GM12878 (cell line): ENCODE measurements at regions not wholly inside any gene's neighbourhood (a gene's known extent, or its start where the extent isn't known, plus 50 kb on each side); places are given as distances from the start of the nearest gene placed in this dataset.

Experiments used
- ATAC-seq: fragments of 200-7000 bp; cut with Tn5 transposase; 3 replicates; pipeline ENCODE4 v1.9.1; 2020; ENCODE audit warnings: mild to moderate bottlenecking, moderate library complexity
- BruUV-seq: library from RNA; stranded (reverse); fragments of 400-500 nt; replicated peaks from 2 replicates; lab custom pipeline; 2021; lab: Mats Ljungman, UMichigan
- CTCF ChIA-PET: fragments of 300-600 bp; sonication (Branson Sonifier 250); formaldehyde crosslinking; extraction: SDS; loops from one replicate; lab custom pipeline; 2021; ENCODE audit warnings: inconsistent platforms; lab: Yijun Ruan, JAX
- POLR2A ChIA-PET: fragments of 350-600 bp; formaldehyde crosslinking; extraction: SDS; loops from one replicate; lab custom pipeline; 2021; ENCODE audit warnings: inconsistent platforms; lab: Charles Lee
- RAD21 ChIA-PET: fragments of 300-600 bp; sonication (Branson Sonifier 250); formaldehyde crosslinking; loops from one replicate; lab custom pipeline; 2023; ENCODE audit warnings: antibody characterized with exemption; ENCODE audit not compliant: unreplicated experiment; lab: Charles Lee
- SMC1A ChIA-PET: fragments of 300-600 bp; sonication (Branson Sonifier 250); formaldehyde crosslinking; loops from one replicate; lab custom pipeline; 2023; ENCODE audit not compliant: unreplicated experiment, uncharacterized antibody; lab: Charles Lee
- DNase-seq: peaks from one replicate; pipeline ENCODE4 v3.0.0-alpha.2; 2011; ENCODE audit warnings: low read depth, low spot score
- FAIRE-seq: peaks from 3 replicates; lab custom pipeline; 2011; peaks lifted over from hg19 to GRCh38; lab: Jason Lieb, UNC
- H2AFZ ChIP-seq: 2 replicates; pipeline ENCODE4 v1.6.0; 2011; ENCODE audit warnings: low read depth, low read length, control low read depth; ENCODE audit not compliant: control insufficient read depth
- H3K27ac ChIP-seq: 2 replicates; pipeline ENCODE4 v1.5.1; 2011; ENCODE audit warnings: control low read depth; ENCODE audit not compliant: control insufficient read depth, insufficient read depth
- H3K27me3 ChIP-seq, 2 experiments: replicated peaks in 1 of 2; 2 replicates each; pipeline versions ENCODE4 v1.6.0 to v1.6.1; 2011; ENCODE audit warnings: low read length in 1 of 2; ENCODE audit not compliant: control insufficient read depth in 2 of 2, insufficient read depth in 2 of 2
- H3K36me3 ChIP-seq, 2 experiments: 2 replicates each; pipeline ENCODE4 v1.5.1; 2011; ENCODE audit warnings: low read length in 1 of 2; ENCODE audit not compliant: control insufficient read depth in 2 of 2, insufficient read depth in 2 of 2
- H3K4me1 ChIP-seq: 2 replicates; pipeline ENCODE4 v1.6.1; 2011; ENCODE audit warnings: mild to moderate bottlenecking, low read length, moderate library complexity, mixed read lengths; ENCODE audit not compliant: control insufficient read depth, insufficient read depth
- H3K4me2 ChIP-seq: 2 replicates; pipeline ENCODE4 v1.6.0; 2011; ENCODE audit warnings: control low read depth; ENCODE audit not compliant: control insufficient read depth, insufficient read depth
- H3K4me3 ChIP-seq: fragments of 200-600 bp; sonication (generic); 2 replicates; pipeline ENCODE4 v1.5.1; 2016
- H3K79me2 ChIP-seq: 2 replicates; pipeline ENCODE4 v1.6.0; 2011; ENCODE audit warnings: low read length; ENCODE audit not compliant: control insufficient read depth, insufficient read depth
- H3K9ac ChIP-seq: 2 replicates; pipeline ENCODE4 v1.8.0; 2011; ENCODE audit warnings: low read length, control low read depth, mixed read lengths; ENCODE audit not compliant: control insufficient read depth, insufficient read depth
- H3K9me3 ChIP-seq: replicated peaks from 3 replicates; pipeline ENCODE4 v1.5.1; 2011; ENCODE audit warnings: mild to moderate bottlenecking, low read length; ENCODE audit not compliant: control insufficient read depth, insufficient read depth
- H4K20me1 ChIP-seq: 2 replicates; pipeline ENCODE4 v1.6.0; 2011; ENCODE audit not compliant: control insufficient read depth, insufficient read depth
- CBX3 ChIP-seq: fragments of 200-600 bp; sonication (generic); IDR thresholded peaks from 2 replicates; pipeline ENCODE4 v1.6.1; 2016; ENCODE audit warnings: low read depth, borderline replicate concordance
- CHD4 ChIP-seq: fragments of 200-600 bp; sonication (generic); IDR thresholded peaks from 2 replicates; pipeline ENCODE4 v1.6.1; 2016; ENCODE audit warnings: mild to moderate bottlenecking
- FOXK2 ChIP-seq: fragments of 450-650 bp; IDR thresholded peaks from 2 replicates; pipeline ENCODE4 v1.6.1; 2017; ENCODE audit warnings: mild to moderate bottlenecking, moderate library complexity
- JUNB ChIP-seq: IDR thresholded peaks from 2 replicates; pipeline ENCODE4 v1.6.1; 2016; ENCODE audit warnings: antibody characterized with exemption, mild to moderate bottlenecking
- MEF2A ChIP-seq: IDR thresholded peaks from 2 replicates; pipeline ENCODE4 v1.6.1; 2011; ENCODE audit warnings: low read depth, mild to moderate bottlenecking, low read length, moderate library complexity; ENCODE audit not compliant: insufficient read depth
- PAX8 ChIP-seq: fragments of 450-650 bp; IDR thresholded peaks from 2 replicates; pipeline ENCODE4 v1.6.1; 2017; ENCODE audit warnings: mild to moderate bottlenecking, moderate library complexity
- SREBF2 ChIP-seq: IDR thresholded peaks from 2 replicates; pipeline ENCODE4 v1.6.1; 2012; ENCODE audit warnings: mild to moderate bottlenecking, low read length
- TARDBP ChIP-seq: IDR thresholded peaks from 2 replicates; pipeline ENCODE4 v1.6.1; 2016; ENCODE audit warnings: borderline replicate concordance
- TBL1XR1 ChIP-seq: IDR thresholded peaks from 2 replicates; pipeline ENCODE4 v1.6.1; 2012; ENCODE audit warnings: low read depth, low read length, improper control_type of control experiment
- TCF12 ChIP-seq: IDR thresholded peaks from 2 replicates; pipeline ENCODE4 v1.6.1; 2011; ENCODE audit warnings: low read depth, mild to moderate bottlenecking, low read length
- TCF7 ChIP-seq: IDR thresholded peaks from 2 replicates; pipeline ENCODE4 v1.6.1; 2014; ENCODE audit warnings: antibody characterized with exemption, borderline replicate concordance
- YBX1 ChIP-seq: fragments of 450-650 bp; IDR thresholded peaks from 2 replicates; pipeline ENCODE4 v1.6.1; 2016; ENCODE audit warnings: antibody characterized with exemption
- ZNF207 ChIP-seq: fragments of 450-650 bp; IDR thresholded peaks from 2 replicates; pipeline ENCODE4 v1.6.1; 2014; ENCODE audit warnings: antibody characterized with exemption, mild to moderate bottlenecking, borderline replicate concordance
- ZNF217 ChIP-seq: fragments of 450-650 bp; IDR thresholded peaks from 2 replicates; pipeline ENCODE4 v1.6.1; 2017; ENCODE audit warnings: antibody characterized with exemption, mild to moderate bottlenecking
- in situ Hi-C: fragments of 300-500 bp; cut with MboI; formaldehyde crosslinking; loops from 9 replicates; pipeline ENCODE4 v1.14.3; 2018; ENCODE audit warnings: mixed read lengths
- intact Hi-C: fragments of 100-400 bp; cut with micrococcal nuclease; formaldehyde crosslinking; loops from one replicate; pipeline ENCODE4 v1.14.2; 2022; ENCODE audit not compliant: unreplicated experiment
- TF ChIP-seq, protein P1 (sequence below): fragments of 450-650 bp; IDR thresholded peaks from 2 replicates; pipeline ENCODE4 v1.6.1; 2018; ENCODE audit warnings: mild to moderate bottlenecking, low read depth, moderate library complexity; ENCODE audit not compliant: partially characterized antibody
- TF ChIP-seq, protein P2 (sequence below): fragments of 450-650 bp; conservative IDR thresholded peaks from 2 replicates; pipeline ENCODE4 v1.6.1; 2017; ENCODE audit warnings: mild to moderate bottlenecking, moderate library complexity
- TF ChIP-seq, protein P3 (sequence below): fragments of 450-650 bp; IDR thresholded peaks from 2 replicates; pipeline ENCODE4 v1.6.1; 2017; ENCODE audit warnings: mild to moderate bottlenecking, moderate library complexity
- TF ChIP-seq, protein P4 (sequence below): IDR thresholded peaks from 2 replicates; pipeline ENCODE4 v1.6.1; 2011; ENCODE audit warnings: low read depth, mild to moderate bottlenecking, low read length, moderate library complexity, borderline replicate concordance; ENCODE audit errors: extremely low read depth

DNA sequence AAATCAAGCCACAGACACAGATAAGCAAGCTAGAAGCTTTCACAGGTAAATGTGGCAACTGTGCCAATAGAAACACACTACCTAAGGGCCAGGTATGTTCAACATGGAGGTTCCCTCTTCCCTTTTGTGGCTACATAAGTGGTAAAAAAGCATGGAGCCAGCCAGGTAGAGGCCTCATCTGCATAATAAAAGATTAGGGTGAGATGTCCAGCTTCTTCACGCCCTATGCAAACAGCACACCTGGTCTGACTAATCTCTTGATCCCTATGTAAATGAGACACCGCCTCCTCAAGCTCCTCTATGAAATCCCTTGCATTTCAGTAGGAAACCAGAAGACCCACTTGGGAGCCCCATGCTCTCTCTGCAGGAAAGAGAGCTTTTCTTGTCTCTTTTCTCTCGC, 282.2 kb downstream of the NEBL start (continued):
- TF ChIP-seq, protein P1, sequence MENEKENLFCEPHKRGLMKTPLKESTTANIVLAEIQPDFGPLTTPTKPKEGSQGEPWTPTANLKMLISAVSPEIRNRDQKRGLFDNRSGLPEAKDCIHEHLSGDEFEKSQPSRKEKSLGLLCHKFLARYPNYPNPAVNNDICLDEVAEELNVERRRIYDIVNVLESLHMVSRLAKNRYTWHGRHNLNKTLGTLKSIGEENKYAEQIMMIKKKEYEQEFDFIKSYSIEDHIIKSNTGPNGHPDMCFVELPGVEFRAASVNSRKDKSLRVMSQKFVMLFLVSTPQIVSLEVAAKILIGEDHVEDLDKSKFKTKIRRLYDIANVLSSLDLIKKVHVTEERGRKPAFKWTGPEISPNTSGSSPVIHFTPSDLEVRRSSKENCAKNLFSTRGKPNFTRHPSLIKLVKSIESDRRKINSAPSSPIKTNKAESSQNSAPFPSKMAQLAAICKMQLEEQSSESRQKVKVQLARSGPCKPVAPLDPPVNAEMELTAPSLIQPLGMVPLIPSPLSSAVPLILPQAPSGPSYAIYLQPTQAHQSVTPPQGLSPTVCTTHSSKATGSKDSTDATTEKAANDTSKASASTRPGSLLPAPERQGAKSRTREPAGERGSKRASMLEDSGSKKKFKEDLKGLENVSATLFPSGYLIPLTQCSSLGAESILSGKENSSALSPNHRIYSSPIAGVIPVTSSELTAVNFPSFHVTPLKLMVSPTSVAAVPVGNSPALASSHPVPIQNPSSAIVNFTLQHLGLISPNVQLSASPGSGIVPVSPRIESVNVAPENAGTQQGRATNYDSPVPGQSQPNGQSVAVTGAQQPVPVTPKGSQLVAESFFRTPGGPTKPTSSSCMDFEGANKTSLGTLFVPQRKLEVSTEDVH = no peak
- TF ChIP-seq TCF7 = no peak

DNA sequence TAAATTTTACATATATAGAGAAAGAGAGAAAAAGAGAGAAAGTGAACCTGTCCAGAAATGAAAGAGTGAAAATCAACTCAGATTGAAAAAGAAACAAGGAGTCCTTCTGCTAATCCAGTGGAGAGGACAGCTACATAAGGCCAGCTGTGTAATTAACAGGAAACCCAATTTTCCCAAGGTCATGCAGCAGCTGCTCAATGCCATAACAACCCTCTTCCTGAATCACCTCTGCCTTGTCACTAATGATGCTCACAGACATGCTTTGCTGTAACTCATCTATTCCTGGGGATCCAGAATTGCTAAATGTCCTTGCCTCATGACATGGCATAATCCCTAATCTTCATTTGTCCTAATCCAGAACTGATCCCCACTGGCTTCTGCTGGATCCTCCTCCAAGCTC, 288.6 kb downstream of the NEBL start:
- no TSS peak for BruUV-seq
- ATAC-seq (no peak), FAIRE-seq (no peak), DNase-seq (no peak)
- H4K20me1 ChIP-seq = no peaks in the 10 kb centered on the region
- H3K4me2 ChIP-seq = no peak overlapping the region
- H3K9me3 ChIP-seq = no peaks in the 10 kb centered on the region
- intact Hi-C loops (no loop called here), in situ Hi-C loops (no loop called here)
- no peak overlapping the region for H3K9ac ChIP-seq
- no peak overlapping the region for H2AFZ ChIP-seq
- RAD21 ChIA-PET = no interaction called here
- SMC1A ChIA-PET = no interaction called here
- H3K27ac ChIP-seq = no peak overlapping the region
- no peak overlapping the region for H3K4me3 ChIP-seq
- H3K27me3 ChIP-seq = no peaks in the 10 kb centered on the region
- CTCF ChIA-PET = no interaction called here
- H3K79me2 ChIP-seq = no peaks in the 10 kb centered on the region
- no peaks in the 10 kb centered on the region for H3K36me3 ChIP-seq
- H3K4me1 ChIP-seq = no peaks in the 10 kb centered on the region
- POLR2A ChIA-PET = interaction anchor here (0.6 kb wide), 1 partner anchor 1860 kb away, joined by 4 read pairs; no protein-coding TSS in a partner anchor
- TF ChIP-seq TBL1XR1 (no peak), JUNB (no peak), CHD4 (no peak), ZNF207 (no peak), YBX1 (no peak), CBX3 (no peak), TARDBP (no peak), SREBF2 (no peak), FOXK2 (no peak), TCF12 (no peak), ZNF217 (no peak), MEF2A (no peak), PAX8 (no peak)
- TF ChIP-seq, protein P2, sequence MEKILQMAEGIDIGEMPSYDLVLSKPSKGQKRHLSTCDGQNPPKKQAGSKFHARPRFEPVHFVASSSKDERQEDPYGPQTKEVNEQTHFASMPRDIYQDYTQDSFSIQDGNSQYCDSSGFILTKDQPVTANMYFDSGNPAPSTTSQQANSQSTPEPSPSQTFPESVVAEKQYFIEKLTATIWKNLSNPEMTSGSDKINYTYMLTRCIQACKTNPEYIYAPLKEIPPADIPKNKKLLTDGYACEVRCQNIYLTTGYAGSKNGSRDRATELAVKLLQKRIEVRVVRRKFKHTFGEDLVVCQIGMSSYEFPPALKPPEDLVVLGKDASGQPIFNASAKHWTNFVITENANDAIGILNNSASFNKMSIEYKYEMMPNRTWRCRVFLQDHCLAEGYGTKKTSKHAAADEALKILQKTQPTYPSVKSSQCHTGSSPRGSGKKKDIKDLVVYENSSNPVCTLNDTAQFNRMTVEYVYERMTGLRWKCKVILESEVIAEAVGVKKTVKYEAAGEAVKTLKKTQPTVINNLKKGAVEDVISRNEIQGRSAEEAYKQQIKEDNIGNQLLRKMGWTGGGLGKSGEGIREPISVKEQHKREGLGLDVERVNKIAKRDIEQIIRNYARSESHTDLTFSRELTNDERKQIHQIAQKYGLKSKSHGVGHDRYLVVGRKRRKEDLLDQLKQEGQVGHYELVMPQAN = no peak
- TF ChIP-seq, protein P3, sequence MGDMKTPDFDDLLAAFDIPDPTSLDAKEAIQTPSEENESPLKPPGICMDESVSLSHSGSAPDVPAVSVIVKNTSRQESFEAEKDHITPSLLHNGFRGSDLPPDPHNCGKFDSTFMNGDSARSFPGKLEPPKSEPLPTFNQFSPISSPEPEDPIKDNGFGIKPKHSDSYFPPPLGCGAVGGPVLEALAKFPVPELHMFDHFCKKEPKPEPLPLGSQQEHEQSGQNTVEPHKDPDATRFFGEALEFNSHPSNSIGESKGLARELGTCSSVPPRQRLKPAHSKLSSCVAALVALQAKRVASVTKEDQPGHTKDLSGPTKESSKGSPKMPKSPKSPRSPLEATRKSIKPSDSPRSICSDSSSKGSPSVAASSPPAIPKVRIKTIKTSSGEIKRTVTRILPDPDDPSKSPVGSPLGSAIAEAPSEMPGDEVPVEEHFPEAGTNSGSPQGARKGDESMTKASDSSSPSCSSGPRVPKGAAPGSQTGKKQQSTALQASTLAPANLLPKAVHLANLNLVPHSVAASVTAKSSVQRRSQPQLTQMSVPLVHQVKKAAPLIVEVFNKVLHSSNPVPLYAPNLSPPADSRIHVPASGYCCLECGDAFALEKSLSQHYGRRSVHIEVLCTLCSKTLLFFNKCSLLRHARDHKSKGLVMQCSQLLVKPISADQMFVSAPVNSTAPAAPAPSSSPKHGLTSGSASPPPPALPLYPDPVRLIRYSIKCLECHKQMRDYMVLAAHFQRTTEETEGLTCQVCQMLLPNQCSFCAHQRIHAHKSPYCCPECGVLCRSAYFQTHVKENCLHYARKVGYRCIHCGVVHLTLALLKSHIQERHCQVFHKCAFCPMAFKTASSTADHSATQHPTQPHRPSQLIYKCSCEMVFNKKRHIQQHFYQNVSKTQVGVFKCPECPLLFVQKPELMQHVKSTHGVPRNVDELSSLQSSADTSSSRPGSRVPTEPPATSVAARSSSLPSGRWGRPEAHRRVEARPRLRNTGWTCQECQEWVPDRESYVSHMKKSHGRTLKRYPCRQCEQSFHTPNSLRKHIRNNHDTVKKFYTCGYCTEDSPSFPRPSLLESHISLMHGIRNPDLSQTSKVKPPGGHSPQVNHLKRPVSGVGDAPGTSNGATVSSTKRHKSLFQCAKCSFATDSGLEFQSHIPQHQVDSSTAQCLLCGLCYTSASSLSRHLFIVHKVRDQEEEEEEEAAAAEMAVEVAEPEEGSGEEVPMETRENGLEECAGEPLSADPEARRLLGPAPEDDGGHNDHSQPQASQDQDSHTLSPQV = no peak
- TF ChIP-seq, protein P4, sequence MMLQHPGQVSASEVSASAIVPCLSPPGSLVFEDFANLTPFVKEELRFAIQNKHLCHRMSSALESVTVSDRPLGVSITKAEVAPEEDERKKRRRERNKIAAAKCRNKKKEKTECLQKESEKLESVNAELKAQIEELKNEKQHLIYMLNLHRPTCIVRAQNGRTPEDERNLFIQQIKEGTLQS = no peak
